SU-DHL-6 (cell line): ENCODE measurements at regions not wholly inside any gene's neighbourhood (a gene's known extent, or its start where the extent isn't known, plus 50 kb on each side); places are given as distances from the start of the nearest gene placed in this dataset.

Experiments
- EZH2phosphoT487 ChIP-seq: fragments of 200-600 bp; sonication (generic), shearing (Covaris generic); conservative IDR thresholded peaks from 2 replicates; pipeline ENCODE4 v1.6.1; 2018; ENCODE audit warnings: mild to moderate bottlenecking, antibody characterized with exemption, low read length, moderate library complexity, mixed read lengths
- TF ChIP-seq, protein P1 (sequence below): fragments of 200-600 bp; sonication (generic); IDR thresholded peaks from one replicate; pipeline ENCODE4 v1.5.1; 2017; ENCODE audit warnings: antibody characterized with exemption, mild to moderate bottlenecking, low read length, moderate library complexity; ENCODE audit not compliant: insufficient read depth, poor library complexity, severe bottlenecking

DNA sequence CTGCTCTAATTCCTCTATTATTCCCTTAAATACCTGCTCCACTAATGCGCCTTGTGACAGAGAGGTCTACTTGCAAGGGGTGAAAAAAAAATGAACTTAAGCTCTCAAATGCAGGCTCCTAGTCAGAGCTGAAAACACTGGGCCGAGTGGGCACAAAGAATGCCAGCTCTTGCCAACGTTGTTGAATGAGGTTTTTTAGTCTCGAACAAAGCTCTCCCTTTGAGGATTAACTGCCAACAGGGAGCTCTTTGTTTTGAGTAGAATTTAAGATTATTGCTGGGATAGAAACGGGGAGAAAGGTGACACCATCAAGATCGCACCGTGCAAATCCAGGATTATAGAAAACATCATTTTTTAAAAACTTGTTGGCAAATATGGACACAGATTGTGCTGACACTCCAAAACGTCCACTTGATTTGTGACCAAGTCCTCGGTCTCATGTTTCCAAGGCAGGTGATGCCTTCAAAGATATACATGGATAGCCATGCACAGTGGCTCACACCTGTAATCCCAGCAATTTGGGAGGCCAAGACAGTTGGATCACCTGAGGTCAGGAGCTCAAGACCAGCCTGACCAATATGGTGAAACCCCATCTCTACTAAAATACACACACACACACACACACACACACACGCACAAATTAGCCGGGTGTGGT lies 163.2 kb downstream of the BMP7 start:
- TF ChIP-seq, protein P1, sequence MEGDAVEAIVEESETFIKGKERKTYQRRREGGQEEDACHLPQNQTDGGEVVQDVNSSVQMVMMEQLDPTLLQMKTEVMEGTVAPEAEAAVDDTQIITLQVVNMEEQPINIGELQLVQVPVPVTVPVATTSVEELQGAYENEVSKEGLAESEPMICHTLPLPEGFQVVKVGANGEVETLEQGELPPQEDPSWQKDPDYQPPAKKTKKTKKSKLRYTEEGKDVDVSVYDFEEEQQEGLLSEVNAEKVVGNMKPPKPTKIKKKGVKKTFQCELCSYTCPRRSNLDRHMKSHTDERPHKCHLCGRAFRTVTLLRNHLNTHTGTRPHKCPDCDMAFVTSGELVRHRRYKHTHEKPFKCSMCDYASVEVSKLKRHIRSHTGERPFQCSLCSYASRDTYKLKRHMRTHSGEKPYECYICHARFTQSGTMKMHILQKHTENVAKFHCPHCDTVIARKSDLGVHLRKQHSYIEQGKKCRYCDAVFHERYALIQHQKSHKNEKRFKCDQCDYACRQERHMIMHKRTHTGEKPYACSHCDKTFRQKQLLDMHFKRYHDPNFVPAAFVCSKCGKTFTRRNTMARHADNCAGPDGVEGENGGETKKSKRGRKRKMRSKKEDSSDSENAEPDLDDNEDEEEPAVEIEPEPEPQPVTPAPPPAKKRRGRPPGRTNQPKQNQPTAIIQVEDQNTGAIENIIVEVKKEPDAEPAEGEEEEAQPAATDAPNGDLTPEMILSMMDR: no peak
- TF ChIP-seq EZH2phosphoT487: no peak
